HG03565 (cell line): ENCODE measurements at regions not wholly inside any gene's neighbourhood (a gene's known extent, or its start where the extent isn't known, plus 50 kb on each side); places are given as distances from the start of the nearest gene placed in this dataset.
A peak's percentile ranks its signal among the peaks of the same experiment; 100 is the strongest.
"Not testable (repeated sequence)": the region's sequence is repeated elsewhere in the genome, so short reads cannot be mapped to it uniquely, and the experiment has no call there.

Experiments used
- ATAC-seq: cut with Tn5 transposase; IDR thresholded peaks from one replicate; pipeline ENCODE4 v1.9.1; 2021; ENCODE audit warnings: mild to moderate bottlenecking, moderate library complexity; ENCODE audit not compliant: unreplicated experiment

- no peak for ATAC-seq
Observed at GRCh38 chr7:65317372-65317771, 56.3 kb upstream of the ZNF92 start.

DNA sequence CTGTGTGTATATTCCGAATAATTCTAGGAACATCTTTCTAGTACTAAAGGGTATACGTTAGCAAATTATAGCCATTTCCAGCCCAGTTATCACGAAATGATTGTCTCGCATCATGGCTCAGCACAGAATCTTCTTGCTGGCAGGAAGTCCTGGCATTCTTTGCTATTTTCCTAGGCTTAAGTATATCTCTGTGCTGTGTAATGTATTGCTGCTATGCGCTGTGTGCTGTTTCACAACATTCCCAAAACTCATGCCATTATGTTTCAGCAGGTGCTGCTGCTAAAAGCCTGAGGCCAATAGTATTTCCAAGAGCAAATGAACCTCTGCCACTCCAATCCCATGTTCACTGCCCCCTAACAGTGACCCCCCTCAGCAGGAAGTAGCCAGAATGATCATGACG lies 62.9 kb upstream of the ZNF92 start:
- ATAC-seq: no peak

DNA sequence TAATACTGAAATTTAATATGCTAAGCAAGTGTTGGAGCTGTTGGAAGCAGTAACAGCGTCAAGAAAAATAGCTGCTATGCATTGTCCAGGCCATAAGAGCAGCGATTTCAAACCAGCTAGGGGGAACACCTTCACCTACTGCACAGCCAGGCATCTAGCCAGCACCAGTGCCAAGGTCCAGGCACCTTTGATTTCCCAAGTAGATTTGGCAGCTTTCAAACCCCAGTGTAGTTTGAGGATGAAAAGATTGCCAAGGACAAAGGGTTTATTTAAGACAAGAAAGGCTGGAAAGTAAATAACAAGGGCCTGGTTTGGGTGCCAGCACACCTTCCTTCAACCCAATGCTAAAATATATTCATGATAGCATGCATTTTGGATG lies 65.4 kb upstream of the ZNF92 start:
- no peak for ATAC-seq

- no peak for ATAC-seq
Observed at GRCh38 chr7:65307651-65308299, 65.9 kb upstream of the ZNF92 start.

GRCh38 chr7:65304175-65304574 lies 69.5 kb upstream of the ZNF92 start:
- ATAC-seq: no peak

GRCh38 chr7:65302883-65303282 lies 70.8 kb upstream of the ZNF92 start:
- no peak for ATAC-seq

GRCh38 chr7:65301007-65301406 lies 72.6 kb upstream of the ZNF92 start:
- ATAC-seq: no peak

- ATAC-seq: no peak
Observed at GRCh38 chr7:65295409-65295808, 78.2 kb upstream of the ZNF92 start.

GRCh38 chr7:65290340-65290739 lies 83.3 kb upstream of the ZNF92 start:
- not testable (repeated sequence) for ATAC-seq

DNA sequence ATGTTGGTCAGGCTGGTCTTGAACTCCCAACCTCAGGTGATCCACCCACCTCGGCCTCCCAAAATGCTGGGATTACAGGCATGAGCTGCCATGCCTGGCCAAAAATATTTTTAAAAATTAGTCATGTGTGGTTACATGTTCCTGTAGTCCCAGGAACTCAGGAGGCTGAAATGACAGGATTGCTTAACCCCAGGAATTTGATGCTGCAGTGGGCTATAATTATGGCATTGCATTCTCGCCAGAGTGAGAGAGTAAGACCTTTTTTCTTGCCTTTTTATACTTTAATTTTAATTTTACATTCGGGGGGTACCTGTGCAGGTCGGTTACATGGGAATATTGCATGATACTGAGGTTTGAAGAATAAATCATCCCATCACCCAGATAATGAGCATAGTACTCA lies 86.6 kb upstream of the ZNF92 start:
- ATAC-seq: no peak

GRCh38 chr7:65285906-65286864 lies 87.5 kb upstream of the ZNF92 start:
- ATAC-seq: peak; percentile 80

GRCh38 chr7:65285241-65285640 lies 88.4 kb upstream of the ZNF92 start:
- not testable (repeated sequence) for ATAC-seq

DNA sequence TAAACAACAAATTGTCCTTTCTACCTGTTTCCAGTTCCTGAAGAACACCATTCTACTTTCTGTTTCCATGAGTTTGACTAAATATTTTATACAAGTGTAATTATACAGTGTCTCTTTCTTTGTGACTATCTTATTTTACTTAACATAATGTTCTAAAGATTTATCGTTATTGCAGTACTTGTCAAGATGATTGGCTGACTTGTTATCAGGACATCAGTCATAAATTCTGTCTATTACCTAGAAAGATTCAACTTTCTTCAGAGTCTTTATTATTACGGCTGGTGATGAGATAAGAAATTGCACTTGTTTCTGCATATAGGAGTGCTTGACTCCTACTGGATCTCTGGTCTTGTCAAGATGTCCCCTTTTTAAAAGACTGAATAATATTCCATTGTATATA lies 93.9 kb upstream of the ZNF92 start:
- ATAC-seq: no peak

DNA sequence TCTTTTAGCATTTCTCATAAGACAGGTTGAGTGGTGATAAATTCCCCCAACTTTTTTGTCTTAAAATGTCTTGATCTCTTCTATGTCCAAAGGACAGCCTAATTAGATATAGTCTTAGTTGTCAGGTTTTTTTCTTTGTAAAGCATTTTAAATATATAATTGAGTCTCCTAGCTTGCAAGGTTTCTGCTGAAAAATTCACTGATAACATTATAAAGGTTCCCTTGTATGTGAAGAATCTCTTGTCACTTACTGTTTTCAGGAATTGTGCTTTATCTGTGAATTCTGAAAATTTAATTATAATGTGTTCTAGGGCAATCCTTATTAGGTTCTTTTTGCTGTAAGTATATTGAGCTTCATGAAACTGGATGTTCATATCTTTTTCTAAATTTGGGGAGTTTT lies 96.8 kb upstream of the ZNF92 start:
- no peak for ATAC-seq

- ATAC-seq: not testable (repeated sequence)
Observed at GRCh38 chr7:65271502-65271901, 102.2 kb upstream of the ZNF92 start.

DNA sequence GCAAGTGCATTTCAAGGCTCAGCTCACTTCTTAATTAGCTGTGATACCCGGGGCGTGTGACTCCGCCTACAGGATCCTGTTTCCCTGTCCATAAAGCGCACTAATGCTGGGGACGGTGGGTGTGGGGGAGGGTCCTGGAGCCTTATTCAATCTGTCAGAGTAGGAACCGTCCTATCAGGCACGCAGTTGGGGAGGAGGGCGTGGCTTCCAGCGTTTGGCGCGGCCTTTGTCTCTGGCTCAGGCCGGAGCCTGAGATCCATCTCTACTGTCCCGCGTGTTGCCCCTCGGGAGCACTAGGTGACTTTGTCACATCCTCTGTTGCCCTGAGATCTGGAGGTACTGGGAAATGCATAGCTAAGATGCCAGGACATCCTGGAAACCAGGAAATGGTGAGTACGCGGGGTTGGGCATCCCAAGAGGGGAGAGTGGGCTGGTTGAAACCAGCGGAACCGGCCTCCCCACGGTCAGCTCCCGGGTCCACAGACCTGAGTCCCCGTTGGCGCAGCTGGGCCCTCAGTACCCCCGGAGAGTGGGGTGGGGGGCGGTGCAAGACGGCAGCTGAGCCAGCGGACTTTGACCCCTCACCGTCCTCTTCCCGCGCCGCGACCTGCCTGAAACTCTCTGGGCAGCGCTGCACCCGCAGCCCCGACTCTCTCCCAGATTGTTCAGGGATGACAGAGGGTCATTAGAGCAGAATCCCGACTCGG lies 104.4 kb upstream of the ZNF92 start:
- ATAC-seq: peak; percentile 90

GRCh38 chr7:65268782-65269149 lies 104.9 kb upstream of the ZNF92 start:
- ATAC-seq: no peak

- no peak for ATAC-seq
Observed at GRCh38 chr7:65265933-65266519, 107.6 kb upstream of the ZNF92 start.

DNA sequence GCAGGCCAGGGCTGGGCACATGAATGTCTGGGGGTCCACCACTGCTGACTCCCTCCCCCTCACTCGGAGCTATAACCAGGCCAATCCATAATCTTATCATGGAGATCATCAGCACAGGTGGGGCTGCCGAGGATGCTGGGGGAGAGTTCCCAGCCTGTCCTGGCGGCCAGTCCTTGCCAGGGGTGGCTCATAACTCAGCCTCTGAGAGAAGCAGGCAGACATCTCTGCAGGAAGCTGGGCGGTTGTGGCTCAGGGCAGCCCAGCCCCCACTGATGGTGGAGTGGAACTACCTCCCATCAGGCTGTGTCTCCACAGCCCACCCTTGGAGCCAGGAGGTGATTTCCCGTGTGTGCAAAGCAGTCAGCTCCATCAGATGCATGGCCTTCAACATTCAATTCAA lies 109.4 kb upstream of the ZNF92 start:
- no peak for ATAC-seq

DNA sequence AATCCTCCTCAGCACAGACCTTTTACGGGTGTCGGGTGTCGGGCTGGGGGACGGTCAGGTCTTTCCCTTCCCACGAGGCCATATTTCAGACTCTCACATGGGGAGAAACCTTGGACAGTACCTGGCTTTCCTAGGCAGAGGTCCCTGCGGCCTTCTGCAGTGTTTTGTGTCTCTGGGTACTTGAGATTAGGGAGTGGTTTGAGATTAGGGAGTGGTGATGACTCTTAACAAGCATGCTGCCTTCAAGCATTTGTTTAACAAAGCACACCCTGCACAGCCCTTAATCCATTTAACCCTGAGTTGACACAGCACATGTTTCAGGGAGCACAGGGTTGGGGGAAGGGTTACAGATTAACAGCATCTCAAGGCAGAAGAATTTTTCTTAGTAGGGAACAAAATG lies 113.0 kb upstream of the ZNF92 start:
- not testable (repeated sequence) for ATAC-seq

- ATAC-seq: not testable (repeated sequence)
Observed at GRCh38 chr7:65259864-65260525, 113.7 kb upstream of the ZNF92 start.
